ENCODE measurements at regions not wholly inside any gene's neighbourhood (a gene's known extent, or its start where the extent isn't known, plus 50 kb on each side); places are given as distances from the start of the nearest gene placed in this dataset.
A peak's percentile ranks its signal among the peaks of the same experiment; 100 is the strongest.
"Not testable (repeated sequence)": the region's sequence is repeated elsewhere in the genome, so short reads cannot be mapped to it uniquely, and the experiment has no call there.

DNA sequence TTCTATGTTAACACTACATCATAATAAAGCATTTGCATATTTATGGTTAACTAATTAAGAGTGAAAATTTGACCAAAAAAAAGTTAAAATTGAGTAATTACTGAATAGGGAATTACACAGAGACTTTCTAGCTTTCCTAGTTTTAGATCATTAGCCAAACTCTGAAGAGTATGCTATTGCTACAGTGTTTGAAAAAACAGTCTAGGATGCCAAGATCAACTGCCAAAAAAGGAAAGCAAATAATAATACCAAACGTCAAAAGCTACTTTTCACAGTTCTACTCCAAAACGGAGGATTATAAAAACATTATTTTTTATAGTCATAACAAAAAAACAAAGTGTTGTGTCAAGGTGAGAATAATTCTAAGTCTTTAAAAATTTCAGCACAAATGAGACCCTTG lies 359.8 kb upstream of the CTSO start:
- no peak for DNase-seq (ENCODE audit: low read depth)

GRCh38 chr4:156312261-156312847 lies 358.7 kb upstream of the CTSO start:
- DNase-seq (ENCODE audit: low read depth) = no peak

- no peak for DNase-seq (ENCODE audit: low read depth)
These were observed 355.4 kb upstream of the CTSO start for GRCh38 chr4:156309031-156309430.

GRCh38 chr4:156303708-156304107 lies 350.0 kb upstream of the CTSO start:
- DNase-seq (ENCODE audit: low read depth) = no peak

GRCh38 chr4:156298230-156298629 lies 344.6 kb upstream of the CTSO start:
- DNase-seq (ENCODE audit: low read depth) = peak; percentile 40

GRCh38 chr4:156295676-156296195 lies 342.1 kb upstream of the CTSO start:
- DNase-seq (ENCODE audit: low read depth) = no peak

GRCh38 chr4:156294577-156294976 lies 340.9 kb upstream of the CTSO start:
- DNase-seq (ENCODE audit: low read depth) = peak; percentile 64

GRCh38 chr4:156293657-156294297 lies 340.1 kb upstream of the CTSO start:
- peak; percentile 77 for DNase-seq (ENCODE audit: low read depth)

DNA sequence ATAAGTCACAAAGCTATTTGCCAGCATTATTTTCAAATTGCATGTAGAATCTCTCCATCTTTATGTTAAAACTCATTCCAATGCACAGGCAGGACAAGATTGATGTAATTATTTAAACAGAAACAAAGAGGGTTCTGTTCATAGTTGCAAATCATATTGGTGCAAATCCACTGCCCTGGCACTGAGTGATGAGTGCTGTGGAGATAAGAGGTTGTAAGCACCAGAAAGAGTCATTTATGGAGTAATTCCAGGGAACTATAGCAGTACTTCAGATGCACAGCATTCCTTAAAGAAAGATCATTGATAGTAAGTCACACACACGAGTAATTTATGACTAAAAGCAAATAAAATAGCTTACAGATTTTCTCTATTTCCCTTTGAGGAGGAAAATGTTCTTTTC lies 337.7 kb upstream of the CTSO start:
- peak; percentile 57 for DNase-seq (ENCODE audit: low read depth)

DNA sequence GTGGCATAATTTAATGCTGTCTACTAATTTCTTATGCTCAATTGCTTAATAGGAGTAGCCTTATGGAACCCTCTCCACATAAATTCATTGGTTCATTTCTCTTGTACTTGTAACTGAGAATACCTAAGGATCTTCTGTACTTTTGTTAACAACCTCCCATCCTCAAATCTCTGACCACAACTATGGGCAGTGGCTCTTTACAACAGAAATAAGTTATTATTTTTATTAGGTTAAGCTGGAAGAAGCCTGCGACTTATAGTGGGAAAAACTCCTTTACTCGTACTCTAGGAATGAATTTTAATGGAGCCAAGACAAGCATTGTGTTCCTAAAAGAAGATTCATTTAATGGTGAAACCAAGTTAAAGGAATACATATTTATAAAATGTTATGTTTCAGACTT lies 337.1 kb upstream of the CTSO start:
- no peak for DNase-seq (ENCODE audit: low read depth)

DNA sequence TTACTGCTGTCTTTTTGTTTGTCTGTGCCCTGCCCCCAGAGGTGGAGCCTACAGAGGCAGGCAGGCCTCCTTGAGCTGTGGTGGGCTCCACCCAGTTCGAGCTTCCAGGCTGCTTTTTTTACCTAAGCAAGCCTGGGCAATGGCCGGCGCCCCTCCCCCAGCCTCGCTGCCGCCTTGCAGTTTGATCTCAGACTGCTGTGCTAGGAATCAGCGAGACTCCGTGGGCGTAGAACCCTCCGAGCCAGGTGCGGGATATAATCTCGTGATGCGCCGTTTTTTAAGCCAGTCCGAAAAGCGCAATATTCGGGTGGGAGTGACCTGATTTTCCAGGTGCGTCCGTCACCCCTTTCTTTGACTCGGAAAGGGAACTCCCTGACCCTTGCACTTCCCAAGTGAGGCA lies 336.4 kb upstream of the CTSO start:
- DNase-seq (ENCODE audit: low read depth) = not testable (repeated sequence)

DNA sequence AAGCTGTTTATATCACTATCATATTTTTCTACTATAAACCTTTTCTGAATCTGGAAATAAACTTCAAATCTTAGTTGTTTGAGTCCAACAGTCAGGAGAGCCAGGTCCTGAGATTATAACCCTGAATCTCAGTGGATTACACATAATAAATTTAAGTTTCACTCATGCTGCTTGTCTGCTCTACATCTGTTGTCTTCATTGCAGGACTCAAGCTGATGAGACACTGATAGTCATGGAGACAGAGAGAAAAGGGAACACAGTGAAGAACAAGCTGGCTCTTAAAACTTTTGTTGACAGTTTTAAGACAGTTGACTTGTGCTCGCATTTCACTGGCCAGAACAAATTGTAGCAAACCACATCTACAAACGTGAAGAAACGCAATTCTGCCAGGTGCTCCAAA lies 327.0 kb upstream of the CTSO start:
- DNase-seq (ENCODE audit: low read depth) = no peak

GRCh38 chr4:156265407-156265806 lies 311.7 kb upstream of the CTSO start:
- no peak for DNase-seq (ENCODE audit: low read depth)

- no peak for DNase-seq (ENCODE audit: low read depth)
These were observed 307.6 kb upstream of the CTSO start for GRCh38 chr4:156261230-156261629.

DNA sequence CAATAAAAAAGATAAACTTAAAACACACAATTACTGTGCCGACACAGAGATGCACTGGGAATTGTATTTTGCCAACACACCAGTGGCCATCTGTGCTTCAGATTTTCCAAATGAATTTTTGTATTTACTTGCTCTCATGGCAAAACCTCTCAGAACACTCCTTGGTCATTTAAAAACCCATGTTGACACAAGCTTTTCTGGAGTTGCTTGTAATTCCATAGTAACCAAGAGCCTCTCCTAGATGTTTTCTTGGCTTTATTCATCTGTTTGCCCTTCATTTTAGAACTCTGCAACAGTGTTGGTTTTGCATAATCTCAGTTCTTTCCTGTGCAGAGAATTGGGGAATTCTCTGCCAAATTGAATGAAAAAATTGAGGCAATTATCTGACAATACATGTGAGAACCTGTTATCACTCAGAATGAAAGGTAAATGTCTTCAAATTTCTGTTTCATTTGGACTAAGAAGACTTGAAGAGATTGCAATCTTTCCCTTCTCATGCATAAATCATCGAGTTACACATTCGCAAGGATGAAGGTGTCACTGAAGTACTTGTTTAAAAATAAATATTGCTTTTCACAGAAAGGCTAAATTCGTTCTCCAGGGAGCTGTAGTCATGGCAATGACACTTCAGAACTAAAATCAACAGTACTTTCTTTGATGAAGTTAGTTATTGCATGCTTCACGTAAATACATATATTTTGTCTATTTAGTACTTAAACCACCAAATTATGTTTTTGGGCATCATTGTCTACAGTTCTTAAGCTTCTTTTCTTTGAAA lies 301.8 kb upstream of the CTSO start:
- DNase-seq (ENCODE audit: low read depth) = no peak

GRCh38 chr4:156252358-156252921 lies 298.8 kb upstream of the CTSO start:
- DNase-seq (ENCODE audit: low read depth) = no peak

DNA sequence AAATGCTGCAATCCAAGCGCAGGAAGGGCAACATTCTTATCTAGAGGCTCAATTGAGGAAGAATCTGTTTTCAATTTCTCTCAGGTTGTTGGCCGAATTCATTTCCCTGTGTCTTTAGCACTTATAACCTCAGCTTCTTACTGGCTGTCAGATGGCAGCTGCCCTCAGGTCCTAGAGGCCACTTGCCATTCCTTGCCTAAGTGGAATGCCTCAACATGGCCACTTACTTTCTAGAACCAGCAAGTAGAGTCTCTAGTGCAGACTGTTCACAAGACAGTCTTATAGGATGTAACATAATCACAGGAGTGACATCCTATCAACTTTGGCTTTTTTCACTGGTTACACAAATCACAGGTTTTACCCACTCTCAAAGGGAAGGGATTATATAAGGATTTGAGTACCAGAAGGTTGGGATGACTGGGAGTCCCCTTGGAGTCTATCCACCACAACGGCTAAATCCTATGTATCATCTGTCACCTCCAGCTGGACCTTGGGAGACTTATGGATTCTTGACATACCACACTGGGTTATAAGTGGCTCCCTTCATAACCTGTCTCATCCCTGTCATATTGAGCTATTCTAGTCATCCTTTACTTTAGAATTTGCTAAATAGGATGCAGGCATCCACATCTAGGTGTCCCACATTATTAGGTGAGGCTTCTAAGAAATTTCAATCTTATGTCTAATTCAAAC lies 297.9 kb upstream of the CTSO start:
- DNase-seq (ENCODE audit: low read depth) = no peak

DNA sequence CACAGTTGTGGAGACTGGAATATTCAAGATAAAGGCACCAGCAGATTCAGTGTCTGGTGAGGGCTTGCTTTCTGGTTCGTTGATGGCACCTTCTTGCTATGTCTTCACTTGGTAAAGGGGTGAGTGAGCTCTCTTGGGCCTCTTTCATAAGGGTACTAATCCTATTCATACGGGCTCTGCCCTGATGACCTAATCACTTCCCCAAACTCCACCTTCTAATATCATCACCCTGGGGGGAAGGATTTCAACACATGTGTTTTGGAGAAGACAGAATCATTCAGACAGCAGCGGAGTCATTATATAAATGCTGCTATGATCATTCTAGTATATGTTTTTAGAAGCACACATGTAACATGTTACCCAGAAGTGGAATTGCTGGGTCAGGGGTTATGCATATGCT lies 295.3 kb upstream of the CTSO start:
- no peak for DNase-seq (ENCODE audit: low read depth)

DNA sequence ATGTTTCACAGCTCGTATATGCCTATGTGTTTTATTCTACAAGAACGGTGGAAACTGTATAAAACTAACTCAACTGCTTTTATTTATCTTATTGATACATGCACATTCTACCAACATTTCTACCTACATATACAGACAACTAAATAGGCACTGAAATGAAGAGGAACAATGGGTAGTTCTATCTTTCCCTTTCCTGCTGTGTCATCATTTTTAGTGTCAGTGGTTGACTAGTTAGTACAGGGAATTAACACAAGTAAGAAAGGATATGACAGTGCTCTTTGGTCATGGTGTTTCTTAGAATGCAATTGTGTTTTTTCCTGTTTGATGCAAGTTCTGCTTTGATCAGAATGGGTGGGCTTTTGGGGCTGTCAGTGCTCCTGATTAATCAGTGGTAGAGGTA lies 293.8 kb upstream of the CTSO start:
- DNase-seq (ENCODE audit: low read depth) = no peak

DNA sequence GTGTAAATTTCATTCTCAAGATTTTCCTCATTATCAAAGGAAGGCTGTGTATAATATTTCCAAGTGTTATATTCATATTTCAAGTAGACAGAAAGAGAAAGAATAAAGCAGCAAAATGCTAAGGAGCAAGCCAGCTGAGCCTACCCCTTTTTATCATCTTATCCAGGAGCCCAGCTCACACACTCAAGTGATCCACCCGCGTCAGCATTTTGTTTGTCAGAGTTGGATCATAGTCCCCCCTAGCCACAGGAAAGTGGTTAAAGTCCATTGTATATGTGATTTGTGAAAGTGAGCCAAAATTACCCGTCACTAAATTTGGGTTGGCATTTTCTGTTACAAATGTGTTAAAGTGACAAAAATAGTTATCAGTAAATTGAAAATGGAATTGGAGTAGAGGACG lies 289.3 kb upstream of the CTSO start:
- DNase-seq (ENCODE audit: low read depth) = no peak

DNA sequence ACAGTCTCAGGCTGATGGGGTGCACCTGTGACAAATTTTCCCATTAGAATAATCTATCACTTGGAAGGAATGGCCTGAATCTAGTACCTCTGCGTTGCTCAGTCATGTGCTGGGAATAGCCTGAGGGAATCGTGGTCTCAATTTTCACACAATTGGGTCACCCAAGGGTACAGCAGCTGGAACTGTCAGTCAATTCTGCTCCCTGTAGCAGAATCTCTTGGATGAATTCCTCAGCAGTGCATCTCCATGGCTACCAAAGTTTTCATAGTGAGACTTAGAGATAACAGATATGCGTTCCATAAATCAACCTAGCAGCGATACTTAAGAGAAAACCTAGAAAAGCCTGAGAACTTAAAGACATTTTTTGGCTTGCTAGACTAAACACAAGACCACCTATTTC lies 288.7 kb upstream of the CTSO start:
- DNase-seq (ENCODE audit: low read depth) = no peak

- no peak for DNase-seq (ENCODE audit: low read depth)
These were observed 288.2 kb upstream of the CTSO start for GRCh38 chr4:156241896-156242295.

Measured in HS-5 (cell line).